Kidney epithelial cell (primary cell): ENCODE measurements at regions not wholly inside any gene's neighbourhood (a gene's known extent, or its start where the extent isn't known, plus 50 kb on each side); places are given as distances from the start of the nearest gene placed in this dataset.

Experiments used
- DNase-seq: peaks from one replicate; pipeline ENCODE4 v3.0.0-alpha.2; 2010; ENCODE audit warnings: low read depth
- H3K27me3 ChIP-seq: 2 replicates; pipeline ENCODE4 v1.6.0; 2011; ENCODE audit warnings: low read length; ENCODE audit not compliant: control insufficient read depth, insufficient read depth
- H3K36me3 ChIP-seq: 2 replicates; pipeline ENCODE4 v1.5.1; 2011; ENCODE audit warnings: low read length; ENCODE audit not compliant: control insufficient read depth, insufficient read depth
- H3K4me3 ChIP-seq: 2 replicates; pipeline ENCODE4 v1.5.1; 2011; ENCODE audit warnings: low read depth, mild to moderate bottlenecking, control low read depth, low read length
- CTCF ChIP-seq: IDR thresholded peaks from 2 replicates; pipeline ENCODE4 v1.5.1; 2011; ENCODE audit warnings: mild to moderate bottlenecking, moderate library complexity, low read length, control low read depth, inconsistent platforms; ENCODE audit not compliant: insufficient read depth, poor library complexity, severe bottlenecking

DNA sequence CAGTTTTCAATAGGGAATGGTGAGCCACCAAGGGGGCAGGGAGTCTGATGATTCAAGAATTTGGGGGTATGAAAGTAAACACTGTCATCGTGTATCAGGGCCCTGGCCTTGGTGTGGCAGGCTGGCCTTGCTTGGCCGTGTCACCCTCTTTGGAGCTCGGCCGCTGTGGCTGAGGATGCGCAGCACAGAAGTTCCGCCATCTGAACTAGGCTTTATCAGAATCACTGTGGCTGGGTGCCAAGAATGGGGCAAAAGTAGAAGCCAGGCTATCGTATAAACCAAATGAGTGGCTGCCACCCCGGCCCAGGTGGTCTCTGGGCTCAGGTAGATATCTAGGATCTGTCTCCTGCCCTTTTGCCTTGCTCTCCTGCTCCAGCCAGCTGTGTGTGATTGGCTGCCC lies 137.4 kb downstream of the PAPOLA start:
- TF ChIP-seq CTCF = no peak
- H3K27me3 ChIP-seq = no peaks in the 10 kb centered on the region
- no peak for DNase-seq
- no peaks in the 10 kb centered on the region for H3K36me3 ChIP-seq
- H3K4me3 ChIP-seq = no peak overlapping the region

GRCh38 chr14:96648506-96649326 lies 146.5 kb downstream of the PAPOLA start:
- H3K4me3 ChIP-seq = no peak overlapping the region
- no peaks in the 10 kb centered on the region for H3K36me3 ChIP-seq
- H3K27me3 ChIP-seq = no peaks in the 10 kb centered on the region
- no peak for TF ChIP-seq CTCF
- DNase-seq = no peak

GRCh38 chr14:96649327-96649601 lies 147.1 kb downstream of the PAPOLA start:
- no peaks in the 10 kb centered on the region for H3K36me3 ChIP-seq
- no peak for DNase-seq

DNA sequence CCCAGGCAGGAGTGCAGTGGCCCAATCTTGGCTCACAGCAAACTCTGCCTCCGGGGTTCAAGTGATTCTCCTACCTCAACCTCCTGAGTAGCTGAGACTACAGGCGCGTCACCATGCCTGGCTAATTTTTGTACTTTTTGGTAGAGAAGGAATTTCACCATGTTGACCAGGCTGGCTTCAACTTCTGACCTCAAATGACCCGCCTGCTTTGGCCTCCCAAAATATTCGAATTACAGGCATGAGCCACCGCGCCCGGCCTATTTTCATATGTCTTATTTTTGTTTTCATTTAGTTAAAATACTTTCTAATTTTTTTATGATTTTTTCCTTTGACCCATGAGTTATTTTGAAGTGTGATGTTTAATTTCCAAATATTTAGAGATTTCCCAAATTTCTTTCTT lies 143.6 kb upstream of the VRK1 start:
- H3K4me3 ChIP-seq = no peak overlapping the region
- DNase-seq = no peak
- H3K27me3 ChIP-seq = no peaks in the 10 kb centered on the region
- no peaks in the 10 kb centered on the region for H3K36me3 ChIP-seq
- TF ChIP-seq CTCF = no peak

More at GRCh38 chr14:96649327-96649601, 147.1 kb downstream of the PAPOLA start:
- H3K4me3 ChIP-seq = no peak overlapping the region
- H3K27me3 ChIP-seq = no peaks in the 10 kb centered on the region
- no peak for TF ChIP-seq CTCF

DNA sequence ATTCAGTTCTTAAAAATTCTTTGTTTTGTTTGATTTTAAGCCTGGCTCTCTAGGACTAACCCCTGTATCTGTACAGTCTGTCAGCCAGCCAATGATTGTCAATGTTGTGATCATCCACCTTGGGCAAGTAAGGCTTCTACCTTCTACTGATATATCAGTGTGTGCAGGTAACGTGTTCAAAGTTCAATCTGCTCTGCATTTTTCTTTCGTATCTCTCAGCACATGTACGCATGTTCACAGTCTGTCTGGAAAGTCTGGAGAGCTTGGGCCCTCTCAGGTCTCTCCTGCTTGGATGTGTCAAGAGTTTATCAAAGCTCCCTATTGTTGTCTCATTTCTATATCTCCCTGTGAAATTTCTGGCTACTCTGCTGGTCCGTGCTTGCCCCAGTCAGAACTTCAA lies 138.6 kb upstream of the VRK1 start:
- no peak for DNase-seq
- Histone ChIP-seq H3K27me3 (no peaks in the 10 kb centered on the region), H3K4me3 (no peak overlapping the region), H3K36me3 (no peaks in the 10 kb centered on the region)
- no peak for TF ChIP-seq CTCF

- H3K36me3 ChIP-seq = no peaks in the 10 kb centered on the region
- no peak for TF ChIP-seq CTCF
- DNase-seq = no peak
- no peak overlapping the region for H3K4me3 ChIP-seq
- no peaks in the 10 kb centered on the region for H3K27me3 ChIP-seq
These were observed 137.1 kb upstream of the VRK1 start for GRCh38 chr14:96660123-96660522.
